Endothelial cell (in vitro differentiated cells): ENCODE measurements at regions not wholly inside any gene's neighbourhood (a gene's known extent, or its start where the extent isn't known, plus 50 kb on each side); places are given as distances from the start of the nearest gene placed in this dataset.

ENCODE experiments used
- DNase-seq: peaks from one replicate; pipeline ENCODE4 v3.0.0; 2021; ENCODE audit warnings: low spot score
- H3K27ac Mint-ChIP-seq: one replicate; pipeline ENCODE4 v1.8.0; 2021; ENCODE audit warnings: mixed read lengths, inconsistent platforms; ENCODE audit not compliant: unreplicated experiment
- H3K27me3 Mint-ChIP-seq: one replicate; pipeline ENCODE4 v1.8.0; 2021; ENCODE audit warnings: mild to moderate bottlenecking, moderate library complexity, mixed read lengths, inconsistent platforms; ENCODE audit not compliant: unreplicated experiment
- H3K36me3 Mint-ChIP-seq: one replicate; pipeline ENCODE4 v1.8.0; 2021; ENCODE audit warnings: mild to moderate bottlenecking, low read depth, mixed read lengths, inconsistent platforms; ENCODE audit not compliant: unreplicated experiment
- H3K4me1 Mint-ChIP-seq: one replicate; pipeline ENCODE4 v1.8.0; 2021; ENCODE audit warnings: mild to moderate bottlenecking, mixed read lengths, inconsistent platforms; ENCODE audit not compliant: unreplicated experiment
- H3K4me3 Mint-ChIP-seq: one replicate; pipeline ENCODE4 v1.8.0; 2021; ENCODE audit warnings: mild to moderate bottlenecking, mixed read lengths, inconsistent platforms; ENCODE audit not compliant: unreplicated experiment
- H3K9me3 Mint-ChIP-seq: one replicate; pipeline ENCODE4 v1.8.0; 2021; ENCODE audit warnings: mixed read lengths, inconsistent platforms; ENCODE audit not compliant: unreplicated experiment
- TF ChIP-seq, protein P1 (sequence below): fragments of 200-600 bp; sonication (generic); IDR thresholded peaks from one replicate; pipeline ENCODE4 v1.5.0; 2021; ENCODE audit warnings: antibody characterized with exemption; ENCODE audit not compliant: unreplicated experiment

DNA sequence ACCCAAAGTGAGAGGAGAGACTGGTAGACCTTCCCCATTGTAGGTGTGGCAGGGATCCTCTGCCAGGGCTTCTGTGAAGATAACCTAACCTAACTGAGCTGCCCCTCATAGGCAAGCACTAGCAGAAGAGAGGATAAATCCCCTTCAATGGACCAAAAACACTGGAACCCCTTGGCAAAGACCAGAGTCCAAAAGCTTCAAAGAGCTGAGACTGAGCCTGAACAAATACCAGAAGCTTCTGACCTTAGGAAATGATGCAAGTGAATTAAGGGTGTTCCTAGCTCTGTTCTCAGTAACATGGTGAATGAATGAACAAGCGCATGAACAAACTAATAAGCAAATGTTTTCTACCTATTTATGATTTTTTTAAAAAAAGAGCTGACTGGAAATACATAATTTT lies 123.2 kb downstream of the RRAGC start:
- no peak overlapping the region for H3K27ac Mint-ChIP-seq
- TF ChIP-seq, protein P1, sequence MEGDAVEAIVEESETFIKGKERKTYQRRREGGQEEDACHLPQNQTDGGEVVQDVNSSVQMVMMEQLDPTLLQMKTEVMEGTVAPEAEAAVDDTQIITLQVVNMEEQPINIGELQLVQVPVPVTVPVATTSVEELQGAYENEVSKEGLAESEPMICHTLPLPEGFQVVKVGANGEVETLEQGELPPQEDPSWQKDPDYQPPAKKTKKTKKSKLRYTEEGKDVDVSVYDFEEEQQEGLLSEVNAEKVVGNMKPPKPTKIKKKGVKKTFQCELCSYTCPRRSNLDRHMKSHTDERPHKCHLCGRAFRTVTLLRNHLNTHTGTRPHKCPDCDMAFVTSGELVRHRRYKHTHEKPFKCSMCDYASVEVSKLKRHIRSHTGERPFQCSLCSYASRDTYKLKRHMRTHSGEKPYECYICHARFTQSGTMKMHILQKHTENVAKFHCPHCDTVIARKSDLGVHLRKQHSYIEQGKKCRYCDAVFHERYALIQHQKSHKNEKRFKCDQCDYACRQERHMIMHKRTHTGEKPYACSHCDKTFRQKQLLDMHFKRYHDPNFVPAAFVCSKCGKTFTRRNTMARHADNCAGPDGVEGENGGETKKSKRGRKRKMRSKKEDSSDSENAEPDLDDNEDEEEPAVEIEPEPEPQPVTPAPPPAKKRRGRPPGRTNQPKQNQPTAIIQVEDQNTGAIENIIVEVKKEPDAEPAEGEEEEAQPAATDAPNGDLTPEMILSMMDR = no peak
- no peak for DNase-seq
- H3K4me3 Mint-ChIP-seq = no peak overlapping the region
- H3K9me3 Mint-ChIP-seq = no peaks in the 10 kb centered on the region
- peaks cover 3% of the 10 kb centered on the region for H3K27me3 Mint-ChIP-seq
- no peaks in the 10 kb centered on the region for H3K4me1 Mint-ChIP-seq
- H3K36me3 Mint-ChIP-seq = no peaks in the 10 kb centered on the region

DNA sequence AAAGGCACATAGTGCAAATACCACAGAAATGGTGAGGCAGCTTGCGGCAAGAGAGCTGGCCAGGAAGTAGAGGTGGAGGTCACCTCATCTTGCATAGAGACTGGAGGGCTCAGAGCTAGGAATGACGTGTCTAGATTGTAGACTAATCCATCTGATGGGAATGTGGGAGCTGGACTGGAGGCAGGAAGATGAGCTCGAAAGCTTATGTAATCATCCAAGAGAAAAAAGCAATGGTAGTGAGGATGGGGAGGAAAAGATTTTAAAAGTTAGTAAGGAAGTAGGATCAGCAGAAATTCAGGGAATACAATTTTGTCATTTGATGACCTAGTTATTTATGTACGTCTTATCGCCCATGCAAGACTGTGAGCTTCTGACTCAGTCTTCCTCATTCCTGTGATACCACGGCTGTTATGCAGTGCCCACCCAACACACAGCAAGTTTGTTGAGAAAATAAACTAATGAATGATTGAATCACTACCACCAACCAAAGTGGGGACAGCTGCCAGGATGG lies 123.9 kb downstream of the RRAGC start:
- H3K4me1 Mint-ChIP-seq = no peaks in the 10 kb centered on the region
- DNase-seq = no peak
- H3K4me3 Mint-ChIP-seq = no peak overlapping the region
- TF ChIP-seq, protein P1 = no peak
- H3K27me3 Mint-ChIP-seq = peaks cover 2% of the 10 kb centered on the region
- no peaks in the 10 kb centered on the region for H3K9me3 Mint-ChIP-seq
- no peaks in the 10 kb centered on the region for H3K36me3 Mint-ChIP-seq
- H3K27ac Mint-ChIP-seq = peak overlapping the region; percentile 16

DNA sequence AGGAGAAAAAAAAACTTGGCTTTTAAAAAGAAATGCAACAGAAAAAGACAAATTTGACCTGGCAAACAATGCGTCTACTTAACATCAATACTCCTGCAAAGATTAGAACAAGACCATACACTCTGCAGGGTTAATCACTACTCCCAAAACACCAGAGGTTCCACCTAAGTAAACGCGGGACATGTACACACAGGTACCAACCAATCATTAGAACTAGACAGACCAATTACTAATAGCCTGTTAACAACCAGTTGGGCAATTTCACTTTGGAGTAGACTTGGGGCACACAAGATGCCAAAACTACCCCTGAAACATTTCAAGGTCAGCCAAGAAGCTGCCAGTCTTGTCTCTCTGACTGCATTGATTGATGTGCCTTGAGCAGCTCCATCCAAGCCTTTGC lies 125.8 kb downstream of the RRAGC start:
- Mint-ChIP-seq H3K4me3 (no peak overlapping the region), H3K27ac (no peak overlapping the region), H3K36me3 (no peaks in the 10 kb centered on the region), H3K9me3 (no peaks in the 10 kb centered on the region), H3K27me3 (peaks cover 2% of the 10 kb centered on the region), H3K4me1 (peaks cover 3% of the 10 kb centered on the region)
- TF ChIP-seq, protein P1 = no peak
- DNase-seq = no peak

DNA sequence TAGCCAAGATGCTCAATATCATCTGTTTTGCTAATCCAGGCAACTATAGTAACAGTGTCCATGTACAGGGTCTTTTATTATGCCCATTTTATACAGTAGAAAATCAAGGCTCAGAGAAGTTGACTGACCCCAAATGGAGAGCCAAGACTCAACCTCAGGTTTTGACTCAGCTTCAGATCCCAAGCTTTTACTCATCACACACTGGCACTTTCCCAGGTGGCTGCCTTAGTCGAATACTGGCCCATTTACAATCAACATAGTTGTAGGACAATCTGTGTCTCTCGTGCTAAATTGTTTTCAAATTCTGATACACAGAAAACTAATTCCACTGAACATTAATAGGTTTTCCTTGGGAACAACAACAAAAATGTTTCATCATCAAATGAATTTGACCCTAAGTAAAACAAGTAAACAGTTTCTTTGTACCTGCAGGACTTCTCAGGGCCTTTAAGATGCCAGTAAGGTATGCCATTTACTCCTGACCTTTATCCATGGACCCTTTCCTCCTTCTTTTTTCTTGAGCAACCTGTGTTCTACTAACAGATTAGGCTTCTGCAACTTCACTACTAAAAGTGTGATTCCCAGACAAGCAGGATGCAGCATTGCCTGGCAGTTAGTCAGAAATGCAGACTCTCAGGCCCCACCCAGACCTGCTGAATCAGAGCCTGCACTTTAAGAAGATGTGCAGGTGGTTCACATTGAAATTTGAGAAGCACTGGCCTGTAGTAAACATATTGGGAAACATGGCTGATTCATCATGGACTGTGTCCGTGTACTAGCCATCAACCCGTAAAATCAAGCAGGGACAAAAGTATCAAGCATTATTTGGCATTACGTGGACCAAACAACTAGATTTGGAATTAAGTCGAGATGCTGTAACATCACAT lies 128.8 kb downstream of the RRAGC start:
- DNase-seq = no peak
- TF ChIP-seq, protein P1 = no peak
- H3K36me3 Mint-ChIP-seq = no peaks in the 10 kb centered on the region
- H3K9me3 Mint-ChIP-seq = no peaks in the 10 kb centered on the region
- peaks cover 2% of the 10 kb centered on the region for H3K27me3 Mint-ChIP-seq
- no peak overlapping the region for H3K4me3 Mint-ChIP-seq
- H3K4me1 Mint-ChIP-seq = peaks cover 25% of the 10 kb centered on the region
- no peak overlapping the region for H3K27ac Mint-ChIP-seq

DNA sequence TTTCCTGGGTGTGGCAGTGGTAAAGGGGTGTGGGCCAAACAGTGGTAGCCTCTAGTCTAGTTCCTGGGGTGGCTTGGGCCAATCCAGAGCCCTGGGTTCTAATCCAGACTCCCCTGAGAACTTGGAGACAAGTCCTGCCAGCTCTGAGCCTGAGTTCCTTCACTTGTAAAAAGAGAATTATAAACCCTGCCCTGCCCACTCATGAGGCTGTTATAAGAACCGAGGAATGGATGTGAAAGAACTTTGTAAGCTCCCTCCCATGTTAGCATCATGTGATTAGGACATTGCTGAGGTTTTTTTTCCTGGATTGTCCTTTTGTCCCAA lies 131.0 kb downstream of the RRAGC start:
- peaks cover 27% of the 10 kb centered on the region for H3K4me1 Mint-ChIP-seq
- no peak for DNase-seq
- TF ChIP-seq, protein P1 = no peak
- H3K36me3 Mint-ChIP-seq = no peaks in the 10 kb centered on the region
- peaks cover 2% of the 10 kb centered on the region for H3K27me3 Mint-ChIP-seq
- no peaks in the 10 kb centered on the region for H3K9me3 Mint-ChIP-seq
- peak overlapping the region; percentile 62 for H3K27ac Mint-ChIP-seq
- H3K4me3 Mint-ChIP-seq = no peak overlapping the region
